Stimulated activated CD4-positive, alpha-beta T cell treated with anti-CD3 and anti-CD28 coated beads, Interleukin-15, amount 100 ng/mL, for 48 hours (primary cell): ENCODE measurements at regions not wholly inside any gene's neighbourhood (a gene's known extent, or its start where the extent isn't known, plus 50 kb on each side); places are given as distances from the start of the nearest gene placed in this dataset.
"Not testable (repeated sequence)": the region's sequence is repeated elsewhere in the genome, so short reads cannot be mapped to it uniquely, and the experiment has no call there.

Experiments used
- DNase-seq, 2 donors: peaks; one replicate each; pipeline ENCODE4 v3.0.0-alpha.2; 2020; ENCODE audit warnings: low read depth in 2 of 2

- DNase-seq = no peak
Observed at GRCh38 chr22:27063841-27064240, 406.5 kb downstream of the MIAT start.

- DNase-seq = no peak
Observed at GRCh38 chr22:27064386-27064785, 407.0 kb downstream of the MIAT start.

- no peak for DNase-seq
Observed at GRCh38 chr22:27065279-27065678, 407.9 kb downstream of the MIAT start.

DNA sequence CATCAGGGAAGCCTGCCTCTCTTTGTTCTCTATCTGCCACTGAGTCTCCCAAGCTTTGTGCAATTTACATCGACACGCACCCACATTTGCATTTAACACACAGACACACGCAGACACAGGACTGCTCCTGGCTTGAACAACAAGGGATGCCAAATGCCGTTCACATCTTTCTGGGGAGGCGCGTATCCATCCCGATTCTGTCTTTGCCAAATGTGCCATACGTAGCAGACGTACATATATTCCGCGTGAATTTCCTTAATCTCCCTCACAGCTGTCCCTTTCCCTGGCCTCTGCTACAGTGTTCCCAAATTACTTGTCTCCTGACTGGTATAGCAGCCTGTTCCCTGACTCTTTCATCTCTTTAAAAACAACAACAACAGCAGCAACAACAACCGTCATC lies 409.5 kb downstream of the MIAT start:
- DNase-seq = no peak

GRCh38 chr22:27068121-27068520 lies 410.7 kb downstream of the MIAT start:
- DNase-seq = no peak

GRCh38 chr22:27070594-27070993 lies 413.2 kb downstream of the MIAT start:
- DNase-seq = no peak

- DNase-seq = no peak
Observed at GRCh38 chr22:27073601-27074425, 416.4 kb downstream of the MIAT start.

GRCh38 chr22:27075028-27075678 lies 417.8 kb downstream of the MIAT start:
- DNase-seq = no peak

DNA sequence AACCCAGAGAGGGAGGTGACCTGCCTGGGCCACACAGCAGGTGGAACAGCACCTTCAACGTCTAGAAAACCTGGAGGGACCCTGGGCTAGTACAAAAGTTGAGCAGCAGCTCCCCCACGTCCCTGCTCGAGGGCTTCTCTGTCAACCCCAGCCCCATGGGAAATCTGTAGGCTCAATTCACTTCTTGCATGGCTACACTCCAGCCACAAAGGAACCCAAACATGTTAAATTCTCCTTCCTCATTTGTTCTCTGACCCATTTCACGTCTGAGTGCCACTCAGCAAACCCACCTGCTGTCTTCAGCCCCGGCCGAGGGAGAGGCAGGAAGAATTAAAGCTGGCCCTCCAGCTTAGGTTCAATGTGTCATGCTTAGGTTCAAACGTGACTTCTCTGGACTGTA lies 418.5 kb downstream of the MIAT start:
- DNase-seq = no peak

GRCh38 chr22:27078064-27078463 lies 420.7 kb downstream of the MIAT start:
- not testable (repeated sequence) for DNase-seq

DNA sequence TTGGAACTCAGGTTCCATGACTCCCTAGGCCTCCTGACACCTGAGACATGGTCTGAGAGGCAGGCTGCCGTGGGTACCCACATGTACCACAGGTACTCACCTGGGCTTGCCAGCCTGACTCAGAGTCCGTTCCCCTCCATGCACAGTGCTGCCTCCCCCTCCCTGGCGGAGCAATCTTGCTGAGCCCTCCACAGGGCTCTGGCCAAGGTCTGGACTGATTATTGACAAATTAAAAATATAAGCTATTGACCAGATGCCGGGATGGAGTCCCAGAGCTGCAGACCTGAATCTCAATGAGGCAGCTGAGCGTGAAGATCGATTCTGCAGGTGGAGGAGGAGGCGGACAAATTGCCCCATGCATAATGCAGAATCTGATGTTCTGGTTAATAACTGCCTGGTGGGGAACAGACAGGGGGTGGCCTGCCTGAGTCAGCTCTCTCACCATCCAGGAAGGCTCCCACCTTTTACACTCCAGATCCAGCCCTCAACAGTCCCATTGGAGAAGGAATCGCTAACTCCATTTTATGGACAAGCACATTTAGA lies 422.7 kb downstream of the MIAT start:
- no peak for DNase-seq

- DNase-seq = no peak
Observed at GRCh38 chr22:27080863-27081262, 423.5 kb downstream of the MIAT start.

DNA sequence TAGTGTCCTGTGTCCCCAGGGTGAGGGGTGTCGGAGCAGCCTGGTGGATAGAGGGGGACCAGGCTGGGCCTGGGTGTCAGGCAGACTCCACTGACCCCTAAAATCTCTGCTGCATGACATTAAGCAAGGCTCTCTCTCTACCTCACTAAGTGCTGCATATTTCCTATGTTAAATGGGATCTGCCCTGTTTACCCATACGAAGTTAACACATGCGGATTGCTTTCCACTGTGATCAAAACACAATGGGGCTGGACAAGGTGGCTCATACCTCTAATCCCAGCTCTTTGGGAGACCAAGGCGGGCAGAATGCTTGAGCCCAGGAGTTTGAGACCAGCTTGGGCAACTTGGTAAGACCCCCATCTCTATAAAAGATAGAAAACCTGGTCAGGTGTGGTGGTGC lies 426.2 kb downstream of the MIAT start:
- DNase-seq = no peak

- no peak for DNase-seq
Observed at GRCh38 chr22:27084130-27084529, 426.7 kb downstream of the MIAT start.

DNA sequence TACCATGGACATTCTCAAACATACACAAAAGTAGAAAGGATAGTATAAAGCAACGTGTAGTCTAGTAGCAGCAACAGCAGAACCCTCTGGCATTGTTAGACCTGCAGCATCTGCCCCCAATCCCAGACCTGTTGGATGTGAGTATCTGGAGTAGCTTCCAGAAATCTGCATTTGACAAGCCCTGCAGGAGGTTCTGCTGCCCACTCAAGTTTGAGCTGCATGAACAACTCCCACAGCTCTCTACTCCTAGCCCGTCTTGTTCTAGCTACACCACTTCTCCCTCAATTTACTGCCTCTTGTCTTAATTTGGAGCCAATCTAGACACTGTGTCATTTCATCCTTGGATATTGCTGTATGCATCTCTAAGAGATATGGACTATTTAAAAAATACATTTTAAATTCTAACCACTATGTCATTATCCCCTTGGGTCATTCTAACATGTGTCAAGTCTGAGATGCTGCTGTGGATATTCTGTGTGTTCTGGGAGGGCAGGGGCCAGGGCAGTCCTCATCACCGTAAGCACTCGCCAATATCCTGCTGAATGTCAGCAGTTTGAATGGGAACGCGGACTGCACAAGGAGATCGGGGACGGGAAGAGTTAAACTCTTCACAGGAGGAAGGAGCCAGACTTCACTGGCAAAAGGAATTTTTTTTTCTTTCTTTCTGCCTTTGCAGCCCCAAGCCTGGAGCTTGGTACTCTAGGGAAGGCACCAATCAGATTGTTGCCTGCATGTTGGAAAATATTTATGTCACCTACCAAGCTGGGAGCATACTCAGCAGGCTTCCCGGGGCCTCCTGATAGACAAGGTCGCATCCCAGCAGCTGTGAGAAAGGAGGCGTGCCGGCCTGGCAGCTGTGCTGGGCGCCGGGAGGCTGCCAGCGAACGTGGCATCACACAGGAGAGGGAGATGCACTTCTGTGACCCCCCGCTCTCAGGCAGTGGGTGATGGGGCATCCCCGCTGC lies 429.0 kb downstream of the MIAT start:
- no peak for DNase-seq

DNA sequence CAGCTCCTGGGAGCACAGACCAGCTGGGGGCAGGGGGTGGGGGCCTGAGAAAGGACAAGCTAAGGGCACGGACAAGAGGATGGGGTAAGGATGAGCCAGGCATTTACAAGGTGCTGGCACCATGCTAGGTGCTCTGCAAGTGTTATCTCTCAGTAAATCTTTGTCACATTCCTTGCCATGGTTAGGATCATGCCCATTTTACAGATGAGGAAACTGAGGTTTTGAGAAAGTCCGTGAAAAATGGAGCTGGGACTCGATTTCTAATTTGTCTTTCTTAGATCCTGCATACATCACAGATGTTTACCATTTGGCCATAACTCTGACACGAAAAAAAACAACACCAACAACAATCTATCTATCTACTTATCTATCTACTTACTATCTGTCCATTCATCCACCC lies 429.7 kb downstream of the MIAT start:
- DNase-seq = no peak

DNA sequence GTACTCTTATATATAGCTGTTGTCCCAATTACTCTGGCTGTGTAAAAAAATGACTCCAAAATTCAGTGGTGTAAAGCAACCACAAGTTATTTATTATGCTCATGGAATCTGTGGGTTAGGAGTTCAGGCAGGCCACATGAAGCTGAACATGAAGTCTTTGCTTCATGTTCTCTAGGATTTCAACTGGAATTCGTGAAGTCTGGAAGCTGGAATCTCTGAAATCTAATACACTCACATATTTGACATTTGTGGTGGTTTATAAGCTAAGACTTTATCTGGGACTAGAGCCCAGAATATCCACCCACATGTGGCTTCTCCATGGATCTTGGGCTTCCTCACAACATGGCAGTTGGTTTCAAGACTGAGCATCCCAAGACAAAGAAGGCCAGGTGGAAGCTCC lies 430.6 kb downstream of the MIAT start:
- DNase-seq = no peak

DNA sequence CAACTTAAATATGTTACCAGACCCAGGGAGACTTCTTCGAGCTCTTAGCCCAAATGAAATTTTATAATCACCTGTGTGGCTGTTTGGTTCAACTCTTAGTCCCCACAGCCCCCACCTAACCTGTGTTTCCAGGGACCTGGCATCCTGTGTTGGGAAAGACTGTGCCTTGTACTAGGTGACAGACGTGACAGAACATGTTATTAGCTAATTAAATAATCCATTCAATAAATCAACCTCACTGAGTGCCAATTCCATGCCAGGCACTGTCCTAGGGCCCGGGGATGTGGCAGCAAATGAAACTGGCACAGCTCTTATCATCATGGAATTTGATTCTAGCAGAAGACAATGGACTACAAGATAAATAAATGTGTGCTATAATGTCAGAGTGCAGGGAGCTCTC lies 431.9 kb downstream of the MIAT start:
- no peak for DNase-seq

DNA sequence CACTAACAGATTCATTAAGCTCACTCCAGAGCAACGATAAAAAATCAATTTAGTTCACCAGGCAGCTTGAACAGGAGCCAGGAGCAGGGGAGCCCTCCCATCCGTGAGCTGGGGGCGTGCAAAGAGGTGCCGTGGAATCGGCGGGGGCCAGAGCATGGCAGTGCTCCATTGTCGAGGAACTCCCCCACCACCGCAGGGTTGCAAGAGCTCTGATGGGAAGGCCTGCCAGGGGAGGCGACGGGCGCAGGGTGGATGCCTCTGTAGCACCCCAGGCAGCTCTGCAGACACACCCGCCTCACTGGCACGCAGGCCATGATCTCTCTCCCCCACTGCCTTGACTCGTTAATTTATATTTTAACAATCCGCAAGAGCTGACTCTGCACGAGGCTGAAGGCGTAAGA lies 433.2 kb downstream of the MIAT start:
- no peak for DNase-seq

DNA sequence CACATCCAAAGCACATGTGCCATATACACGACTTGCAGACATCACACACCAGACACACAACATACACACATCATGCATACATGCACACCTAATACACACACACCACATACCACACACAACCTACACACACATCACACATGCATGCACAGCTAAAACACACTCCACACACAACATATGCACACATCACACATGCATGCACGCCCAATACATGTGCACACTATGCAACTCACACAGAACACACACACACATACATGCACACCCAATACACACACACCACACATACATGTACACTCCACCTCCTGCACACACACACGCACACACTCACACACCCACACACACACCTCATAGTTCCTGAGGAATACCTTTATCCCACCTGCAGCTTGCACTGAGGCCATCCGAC lies 436.0 kb downstream of the MIAT start:
- no peak for DNase-seq

DNA sequence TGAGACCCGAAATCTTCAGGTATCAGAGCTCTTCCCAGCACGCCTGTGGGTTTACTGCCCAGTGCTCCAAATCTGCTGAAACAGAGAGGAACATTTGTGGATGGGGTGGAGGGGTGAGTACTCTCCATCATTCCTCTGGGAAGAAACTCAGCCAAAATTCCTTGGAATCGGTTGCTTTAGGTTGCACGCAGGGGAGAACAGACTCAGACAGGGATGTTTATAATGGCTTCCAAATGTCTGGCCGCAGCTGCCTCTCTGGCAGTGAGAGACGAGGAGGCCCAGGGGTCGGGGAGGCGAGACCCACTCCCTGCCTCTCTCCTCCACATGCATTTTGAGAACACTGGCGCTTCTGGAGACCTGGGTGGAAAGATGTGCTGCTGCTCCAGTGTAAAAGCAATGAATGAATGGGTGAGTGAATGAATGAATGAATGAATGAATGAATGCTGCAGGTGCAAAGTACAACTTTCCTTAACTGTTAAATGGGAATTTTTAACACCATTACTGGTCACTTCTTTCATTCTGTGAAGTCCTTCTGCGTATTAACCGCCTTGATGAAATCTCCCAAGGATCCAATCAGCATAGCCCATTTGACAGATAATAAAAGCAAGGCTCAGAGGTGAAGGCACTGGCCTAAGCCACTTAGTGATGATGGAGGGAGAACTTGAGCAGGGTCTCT lies 437.4 kb downstream of the MIAT start:
- DNase-seq = no peak
